ENCODE measurements at regions not wholly inside any gene's neighbourhood (a gene's known extent, or its start where the extent isn't known, plus 50 kb on each side); places are given as distances from the start of the nearest gene placed in this dataset.

GRCh38 chr14:34931206-34931605 lies 51.6 kb upstream of the SRP54 start:
- DNase-seq (ENCODE audit: low read depth) = peak; percentile 27

GRCh38 chr14:34930591-34931091 lies 52.2 kb upstream of the SRP54 start:
- no peak for DNase-seq (ENCODE audit: low read depth)

DNA sequence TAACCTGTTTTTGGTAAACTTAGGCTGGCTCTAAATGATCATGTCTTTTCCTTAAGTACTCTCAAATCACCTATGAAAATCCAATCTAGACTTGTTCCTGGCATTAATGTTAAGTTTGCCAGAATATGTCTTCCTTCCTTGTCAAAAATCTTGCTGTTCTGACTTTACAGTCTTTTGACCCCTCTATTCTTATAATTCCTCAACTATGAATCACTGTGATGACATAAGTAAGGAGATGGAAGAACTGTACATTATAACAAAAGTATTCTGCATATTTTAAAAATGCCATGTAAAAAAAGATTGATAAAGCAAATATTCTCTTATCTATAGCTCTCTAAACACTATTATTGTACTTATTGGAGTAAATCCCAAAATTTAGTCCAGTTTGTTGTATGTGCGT lies 51.4 kb upstream of the BAZ1A start:
- peak; percentile 60 for DNase-seq (ENCODE audit: low read depth)
